HFFc6 (cell line): ENCODE measurements at regions not wholly inside any gene's neighbourhood (a gene's known extent, or its start where the extent isn't known, plus 50 kb on each side); places are given as distances from the start of the nearest gene placed in this dataset.

Experiments
- DNase-seq: peaks from one replicate; pipeline ENCODE4 v3.0.0-alpha.2; 2018
- H3K27ac Mint-ChIP-seq: 2 replicates; pipeline ENCODE4 v1.8.0; 2020; ENCODE audit warnings: mild to moderate bottlenecking, mixed read lengths
- H3K27me3 Mint-ChIP-seq: 2 replicates; pipeline ENCODE4 v1.8.0; 2021; ENCODE audit warnings: mild to moderate bottlenecking, moderate library complexity, mixed read lengths; ENCODE audit not compliant: insufficient read depth
- H3K36me3 Mint-ChIP-seq: 2 replicates; pipeline ENCODE4 v1.8.0; 2021; ENCODE audit warnings: low read depth, mixed read lengths
- H3K4me1 Mint-ChIP-seq: 2 replicates; pipeline ENCODE4 v1.8.0; 2020; ENCODE audit warnings: low read depth, mixed read lengths
- H3K4me3 Mint-ChIP-seq: 2 replicates; pipeline ENCODE4 v1.8.0; 2020; ENCODE audit warnings: mild to moderate bottlenecking, moderate library complexity, mixed read lengths
- H3K9me3 Mint-ChIP-seq: 2 replicates; pipeline ENCODE4 v1.8.0; 2020; ENCODE audit warnings: mild to moderate bottlenecking, mixed read lengths
- CTCF ChIP-seq: fragments of 200-600 bp; sonication (generic); IDR thresholded peaks from 2 replicates; pipeline ENCODE4 v1.5.0; 2021; ENCODE audit warnings: antibody characterized with exemption, mild to moderate bottlenecking

GRCh38 chr13:40878321-40878720 is 88.9 kb downstream of the SLC25A15 start:
- no peaks in the 10 kb centered on the region; the same call in 1 of the 2 replicates for H3K27me3 Mint-ChIP-seq
- no peak overlapping the region for H3K4me3 Mint-ChIP-seq
- peaks cover 23% of the 10 kb centered on the region for H3K9me3 Mint-ChIP-seq
- peaks cover 46% of the 10 kb centered on the region for H3K36me3 Mint-ChIP-seq
- no peak for DNase-seq
- no peak overlapping the region for H3K27ac Mint-ChIP-seq
- no peaks in the 10 kb centered on the region for H3K4me1 Mint-ChIP-seq
- TF ChIP-seq CTCF, result no peak

- Mint-ChIP-seq H3K27ac (no peak overlapping the region), H3K4me1 (peaks cover under 1% of the 10 kb centered on the region; the same call in 1 of the 2 replicates), H3K36me3 (peaks cover 41% of the 10 kb centered on the region), H3K4me3 (no peak overlapping the region), H3K27me3 (no peaks in the 10 kb centered on the region; the same call in 1 of the 2 replicates), H3K9me3 (peaks cover 20% of the 10 kb centered on the region)
- DNase-seq, result no peak
- no peak for TF ChIP-seq CTCF
These were observed 89.4 kb downstream of the SLC25A15 start for GRCh38 chr13:40878823-40879222.
